T-helper 2 cell treated with Interferon-gamma antibody and Interleukin-4, amounts not matched to agents 5 μg/mL and 100 μg/mL, for 36 hours (primary cell): ENCODE measurements at regions not wholly inside any gene's neighbourhood (a gene's known extent, or its start where the extent isn't known, plus 50 kb on each side); places are given as distances from the start of the nearest gene placed in this dataset.
A peak's percentile ranks its signal among the peaks of the same experiment; 100 is the strongest.

Experiments used
- DNase-seq: peaks from one replicate; pipeline ENCODE4 v3.0.0; 2021; ENCODE audit warnings: low spot score
- H3K27ac Mint-ChIP-seq: one replicate; pipeline ENCODE4 v1.8.0; 2021; ENCODE audit warnings: mild to moderate bottlenecking, mixed read lengths
- H3K27me3 Mint-ChIP-seq: one replicate; pipeline ENCODE4 v1.8.0; 2021; ENCODE audit warnings: low read depth, mixed read lengths
- H3K36me3 Mint-ChIP-seq: one replicate; pipeline ENCODE4 v1.8.0; 2021; ENCODE audit warnings: low read depth, mixed read lengths
- H3K4me1 Mint-ChIP-seq: one replicate; pipeline ENCODE4 v1.8.0; 2021; ENCODE audit warnings: low read depth, mixed read lengths
- H3K4me3 Mint-ChIP-seq: one replicate; pipeline ENCODE4 v1.8.0; 2022; ENCODE audit warnings: mild to moderate bottlenecking, moderate library complexity, mixed read lengths
- H3K9me3 Mint-ChIP-seq: one replicate; pipeline ENCODE4 v1.8.0; 2021; ENCODE audit warnings: mixed read lengths

DNA sequence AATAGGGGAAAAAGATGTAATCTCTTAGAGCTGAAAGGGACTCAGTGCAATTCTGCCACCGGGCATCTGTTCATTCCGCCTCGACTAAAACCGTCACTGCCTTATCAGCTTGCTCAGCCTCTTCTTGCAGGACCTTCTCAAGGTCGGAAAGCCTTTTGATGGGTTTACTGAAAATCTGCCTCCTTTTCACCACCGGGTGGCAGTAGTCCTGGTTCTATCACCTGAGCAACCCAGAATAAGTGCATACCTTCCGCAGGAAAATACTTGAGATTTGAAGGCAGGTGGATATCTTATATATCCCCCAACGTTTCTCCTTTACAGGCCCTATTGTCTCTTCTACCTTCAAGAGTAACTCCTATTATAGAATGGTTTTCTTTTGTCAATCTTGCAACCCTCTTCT, 103.4 kb upstream of the PAK3 start:
- Mint-ChIP-seq H3K36me3 (no peaks in the 10 kb centered on the region), H3K9me3 (no peaks in the 10 kb centered on the region), H3K27ac (no peak overlapping the region), H3K4me1 (no peaks in the 10 kb centered on the region), H3K4me3 (no peak overlapping the region), H3K27me3 (no peaks in the 10 kb centered on the region)
- DNase-seq, result peak; percentile 3

DNA sequence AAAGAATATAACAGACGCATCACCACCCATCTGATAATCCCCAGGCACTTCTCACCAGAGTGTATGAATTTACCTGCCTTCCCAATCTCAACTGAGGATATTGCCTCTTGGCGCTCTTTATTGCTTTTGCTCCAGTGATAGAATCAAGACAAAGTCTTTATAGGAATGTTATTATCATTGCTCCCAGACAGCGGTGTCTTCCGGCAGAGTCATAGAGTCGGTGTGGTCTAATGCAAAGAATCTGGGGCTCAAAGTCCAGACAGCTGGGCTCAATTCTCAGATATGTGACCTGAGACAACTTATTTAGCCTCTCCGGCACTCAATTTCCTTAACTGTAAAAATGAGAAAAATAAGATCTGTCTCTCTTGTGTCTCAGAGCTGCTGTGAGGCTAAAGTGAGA, 106.1 kb upstream of the PAK3 start:
- no peak for DNase-seq
- H3K27ac Mint-ChIP-seq, result no peak overlapping the region
- H3K36me3 Mint-ChIP-seq, result no peaks in the 10 kb centered on the region
- H3K4me1 Mint-ChIP-seq, result no peaks in the 10 kb centered on the region
- H3K9me3 Mint-ChIP-seq, result no peaks in the 10 kb centered on the region
- no peak overlapping the region for H3K4me3 Mint-ChIP-seq
- H3K27me3 Mint-ChIP-seq, result no peaks in the 10 kb centered on the region

DNA sequence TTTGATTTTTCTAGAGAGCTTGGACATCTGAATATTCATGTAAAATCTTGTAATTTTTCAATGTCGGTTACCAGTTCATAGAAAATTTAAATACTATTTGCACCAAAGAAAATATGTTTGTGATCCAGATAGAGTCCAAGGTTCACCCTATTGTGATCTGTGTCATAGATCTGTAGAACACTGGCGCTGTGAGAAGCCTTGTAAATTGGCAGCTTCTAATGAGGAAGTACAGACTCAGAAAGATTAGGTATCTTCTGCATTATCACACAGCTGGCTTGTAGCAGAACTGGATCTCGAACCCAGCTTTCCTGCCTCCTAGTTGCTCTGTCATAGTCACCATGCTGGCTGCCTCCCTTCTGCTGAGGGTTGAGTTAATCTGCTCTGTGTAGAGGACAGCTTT, 106.5 kb upstream of the PAK3 start:
- DNase-seq, result no peak
- H3K9me3 Mint-ChIP-seq, result no peaks in the 10 kb centered on the region
- no peaks in the 10 kb centered on the region for H3K36me3 Mint-ChIP-seq
- H3K27me3 Mint-ChIP-seq, result no peaks in the 10 kb centered on the region
- H3K4me3 Mint-ChIP-seq, result no peak overlapping the region
- no peak overlapping the region for H3K27ac Mint-ChIP-seq
- H3K4me1 Mint-ChIP-seq, result no peaks in the 10 kb centered on the region

DNA sequence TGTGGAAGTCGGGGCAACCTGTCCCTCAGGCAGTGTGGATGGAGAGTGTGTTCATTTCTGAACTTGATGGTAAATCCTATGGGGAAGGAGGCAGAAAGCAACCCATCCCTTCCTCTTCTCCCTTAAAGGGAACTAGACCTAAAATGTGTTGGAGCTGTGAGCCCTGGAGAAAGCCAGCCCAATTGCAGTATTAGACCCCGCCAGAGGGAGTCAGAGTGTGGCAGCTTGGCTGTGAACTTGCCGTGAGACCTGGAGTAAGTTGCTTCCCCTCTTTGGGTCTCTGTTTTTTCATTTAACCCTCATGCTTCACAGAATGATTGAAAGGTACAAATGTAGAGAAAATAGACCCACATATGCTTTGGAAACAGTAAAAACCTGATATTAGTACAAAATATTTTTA, 108.7 kb upstream of the PAK3 start:
- no peak overlapping the region for H3K27ac Mint-ChIP-seq
- no peaks in the 10 kb centered on the region for H3K9me3 Mint-ChIP-seq
- DNase-seq, result no peak
- H3K4me3 Mint-ChIP-seq, result no peak overlapping the region
- no peaks in the 10 kb centered on the region for H3K27me3 Mint-ChIP-seq
- no peaks in the 10 kb centered on the region for H3K36me3 Mint-ChIP-seq
- H3K4me1 Mint-ChIP-seq, result no peaks in the 10 kb centered on the region

DNA sequence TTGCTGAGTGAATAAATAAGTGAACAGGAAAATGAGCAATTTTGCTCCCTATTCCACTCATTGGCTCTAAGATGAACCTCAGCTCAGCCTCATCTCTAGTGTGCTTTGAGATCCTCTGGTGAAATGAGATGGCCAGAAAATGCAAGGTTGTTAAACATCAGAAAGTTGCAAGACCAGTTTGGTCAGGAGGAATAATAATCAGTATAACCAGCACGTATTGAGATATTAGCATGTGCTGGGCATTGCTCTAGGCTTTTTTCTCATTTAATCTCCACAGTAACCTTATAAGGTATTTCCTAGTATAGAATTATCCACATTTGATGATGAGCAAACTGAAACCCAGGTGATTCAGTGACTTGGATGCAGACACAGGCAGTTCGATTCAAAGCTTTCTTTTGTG, 110.5 kb upstream of the PAK3 start:
- Mint-ChIP-seq H3K9me3 (no peaks in the 10 kb centered on the region), H3K4me1 (no peaks in the 10 kb centered on the region), H3K27me3 (no peaks in the 10 kb centered on the region), H3K4me3 (no peak overlapping the region), H3K27ac (no peak overlapping the region), H3K36me3 (no peaks in the 10 kb centered on the region)
- DNase-seq, result no peak

DNA sequence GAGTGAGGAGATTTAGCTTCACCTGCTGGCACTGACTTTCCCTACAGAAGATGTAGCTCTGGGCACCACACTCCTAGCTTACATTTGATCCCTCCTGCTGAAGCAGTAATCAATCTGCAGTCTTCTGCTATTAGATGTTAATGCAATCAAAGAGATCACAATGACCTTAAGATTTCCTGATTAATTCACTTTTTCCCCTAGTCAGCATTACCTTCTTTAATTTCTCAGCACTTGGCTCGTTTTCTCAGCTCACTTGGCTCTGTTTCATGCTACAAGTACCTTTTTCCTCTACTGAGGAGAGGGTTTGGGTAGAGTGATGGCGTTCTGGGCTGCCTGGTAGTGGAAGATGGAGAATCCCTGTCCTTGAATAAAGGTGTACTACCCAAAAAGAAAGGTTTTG, 113.0 kb upstream of the PAK3 start:
- H3K4me3 Mint-ChIP-seq, result no peak overlapping the region
- H3K27me3 Mint-ChIP-seq, result no peaks in the 10 kb centered on the region
- H3K36me3 Mint-ChIP-seq, result no peaks in the 10 kb centered on the region
- H3K4me1 Mint-ChIP-seq, result no peaks in the 10 kb centered on the region
- H3K9me3 Mint-ChIP-seq, result no peaks in the 10 kb centered on the region
- no peak overlapping the region for H3K27ac Mint-ChIP-seq
- no peak for DNase-seq

DNA sequence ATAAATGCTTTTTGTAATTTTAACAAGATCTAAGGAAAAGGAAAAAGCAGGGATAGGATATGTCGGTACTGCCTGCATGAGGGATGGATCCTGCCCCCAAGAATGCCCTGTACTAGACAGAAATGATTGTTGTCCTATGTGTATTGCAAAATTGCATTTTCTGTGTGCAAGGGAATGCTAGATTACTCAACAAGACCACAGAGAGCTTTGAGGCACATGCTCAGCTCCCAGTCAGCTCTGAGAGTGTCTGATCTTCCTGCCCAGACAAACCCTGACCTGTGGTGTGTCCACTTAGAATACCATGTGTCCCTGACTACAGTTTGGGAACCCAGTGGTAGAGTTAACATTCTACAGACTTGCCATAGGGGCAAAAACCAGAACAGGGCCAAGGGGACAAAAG, 129.2 kb upstream of the PAK3 start:
- H3K4me1 Mint-ChIP-seq, result no peaks in the 10 kb centered on the region
- no peak overlapping the region for H3K4me3 Mint-ChIP-seq
- no peaks in the 10 kb centered on the region for H3K36me3 Mint-ChIP-seq
- no peak overlapping the region for H3K27ac Mint-ChIP-seq
- no peaks in the 10 kb centered on the region for H3K9me3 Mint-ChIP-seq
- H3K27me3 Mint-ChIP-seq, result no peaks in the 10 kb centered on the region
- no peak for DNase-seq

DNA sequence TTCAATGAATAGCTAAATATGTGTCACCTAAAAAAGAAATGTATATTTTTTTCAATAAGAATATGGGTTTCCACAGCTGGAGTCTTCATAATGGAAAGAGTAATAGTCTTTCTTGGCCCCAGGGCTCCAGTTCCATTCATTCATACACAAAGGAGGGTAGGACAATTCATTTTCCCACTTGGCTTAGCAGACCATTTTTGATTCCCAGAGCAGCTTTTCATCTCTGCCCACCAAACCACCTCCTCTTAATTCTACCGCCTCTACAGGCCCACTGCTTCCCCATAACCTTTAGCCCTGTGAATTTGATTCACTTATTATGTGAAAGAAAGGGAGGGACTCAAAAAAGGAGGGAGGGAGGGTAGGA, 129.9 kb upstream of the PAK3 start:
- no peak for DNase-seq
- no peaks in the 10 kb centered on the region for H3K4me1 Mint-ChIP-seq
- H3K27ac Mint-ChIP-seq, result no peak overlapping the region
- H3K36me3 Mint-ChIP-seq, result no peaks in the 10 kb centered on the region
- no peaks in the 10 kb centered on the region for H3K9me3 Mint-ChIP-seq
- no peaks in the 10 kb centered on the region for H3K27me3 Mint-ChIP-seq
- H3K4me3 Mint-ChIP-seq, result no peak overlapping the region

DNA sequence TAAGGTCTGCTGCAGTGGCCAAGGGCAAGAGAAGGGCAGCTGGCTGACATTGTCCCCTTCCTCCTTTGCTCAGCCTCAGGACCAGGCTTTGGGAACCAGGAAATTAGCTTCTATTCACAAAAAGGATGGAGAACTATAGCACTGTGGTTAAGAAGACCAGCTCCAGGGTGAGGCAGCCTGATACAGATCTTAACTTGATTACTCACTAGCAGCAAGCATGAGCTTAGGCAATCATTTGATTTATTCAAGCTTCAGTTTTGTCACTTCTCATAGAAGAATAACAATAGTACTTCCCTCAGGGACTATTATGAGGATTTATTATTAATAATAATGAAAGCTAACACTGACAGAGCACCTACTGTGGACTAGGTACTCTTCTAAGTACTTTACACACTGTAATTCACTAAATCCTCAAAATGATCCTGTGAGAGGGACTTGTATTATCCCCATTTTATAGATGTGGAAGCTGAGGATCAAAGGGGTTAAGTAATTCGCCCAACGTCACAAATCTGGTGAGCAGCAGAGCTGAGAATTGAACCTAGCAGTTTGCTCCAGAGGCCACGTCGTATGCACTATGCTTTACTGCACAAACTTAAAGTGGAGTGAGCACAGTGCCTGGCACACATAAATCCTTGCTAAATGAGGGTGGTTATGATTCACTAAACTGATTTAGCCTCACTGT, 130.4 kb upstream of the PAK3 start:
- DNase-seq, result no peak
- Mint-ChIP-seq H3K9me3 (no peaks in the 10 kb centered on the region), H3K36me3 (no peaks in the 10 kb centered on the region), H3K4me3 (no peak overlapping the region), H3K27me3 (no peaks in the 10 kb centered on the region), H3K27ac (no peak overlapping the region), H3K4me1 (no peaks in the 10 kb centered on the region)

DNA sequence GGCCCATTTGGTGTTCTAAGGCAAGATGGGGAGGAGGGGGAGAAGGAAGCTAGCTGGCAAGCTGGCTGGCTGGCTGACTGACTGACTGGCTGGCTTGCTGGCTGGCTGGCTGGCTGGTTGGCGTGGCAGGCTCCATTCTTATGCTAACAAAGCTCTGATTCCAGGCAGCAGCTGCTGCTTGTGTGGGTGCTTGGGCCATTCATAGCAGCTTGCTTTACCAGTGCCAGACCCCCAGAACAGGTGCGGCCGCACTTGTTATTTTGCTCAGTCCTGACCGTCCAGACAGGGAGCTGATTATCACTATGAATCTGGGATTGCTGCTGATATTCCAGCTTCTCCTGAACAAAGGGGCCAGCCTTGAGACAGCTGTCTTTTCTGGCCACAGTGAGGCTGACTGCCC, 131.2 kb upstream of the PAK3 start:
- no peaks in the 10 kb centered on the region for H3K36me3 Mint-ChIP-seq
- no peaks in the 10 kb centered on the region for H3K4me1 Mint-ChIP-seq
- no peak for DNase-seq
- no peaks in the 10 kb centered on the region for H3K27me3 Mint-ChIP-seq
- H3K27ac Mint-ChIP-seq, result no peak overlapping the region
- H3K4me3 Mint-ChIP-seq, result no peak overlapping the region
- H3K9me3 Mint-ChIP-seq, result no peaks in the 10 kb centered on the region

DNA sequence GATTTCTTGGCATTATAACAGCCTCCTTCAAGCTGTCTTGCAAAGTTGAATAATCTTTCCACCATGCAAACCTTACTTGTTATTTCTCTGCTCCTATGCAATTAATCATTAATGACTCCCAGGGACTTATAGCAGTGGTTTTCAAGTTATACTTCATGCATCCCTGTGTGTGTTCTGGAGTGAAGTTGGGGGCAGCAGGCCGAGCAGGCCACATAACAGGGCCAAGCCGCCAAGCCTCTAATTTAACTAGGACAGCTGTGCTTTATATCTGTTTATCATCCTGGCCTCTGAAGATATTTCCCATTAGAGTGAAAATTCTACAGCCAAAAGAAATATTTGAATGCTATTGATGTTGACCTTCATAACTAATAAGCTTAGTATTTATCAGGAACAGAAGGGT, 133.5 kb upstream of the PAK3 start:
- H3K27me3 Mint-ChIP-seq, result no peaks in the 10 kb centered on the region
- H3K36me3 Mint-ChIP-seq, result no peaks in the 10 kb centered on the region
- no peaks in the 10 kb centered on the region for H3K4me1 Mint-ChIP-seq
- no peaks in the 10 kb centered on the region for H3K9me3 Mint-ChIP-seq
- H3K27ac Mint-ChIP-seq, result no peak overlapping the region
- no peak for DNase-seq
- no peak overlapping the region for H3K4me3 Mint-ChIP-seq

DNA sequence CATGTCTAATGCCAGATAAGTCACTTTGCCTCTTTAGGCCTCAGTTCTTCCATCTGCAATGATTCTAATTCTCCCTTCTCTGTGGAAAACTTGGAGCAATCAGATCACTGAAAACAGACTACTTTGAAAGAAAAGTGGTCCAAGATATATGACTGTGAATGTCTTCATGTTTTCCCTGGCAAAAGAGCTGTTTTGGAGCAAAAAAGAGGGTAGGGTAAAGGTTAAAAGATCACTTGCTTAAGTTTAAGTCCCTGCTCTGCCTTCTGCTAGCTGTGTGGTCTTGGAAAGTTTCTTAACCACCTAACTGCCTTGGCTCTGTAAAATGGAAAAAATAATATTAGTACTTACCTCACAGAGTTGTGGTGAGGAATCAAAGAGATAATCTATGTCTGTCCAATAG, 140.3 kb upstream of the PAK3 start:
- Mint-ChIP-seq H3K4me3 (no peak overlapping the region), H3K4me1 (no peaks in the 10 kb centered on the region), H3K36me3 (no peaks in the 10 kb centered on the region), H3K9me3 (no peaks in the 10 kb centered on the region), H3K27ac (no peak overlapping the region), H3K27me3 (no peaks in the 10 kb centered on the region)
- no peak for DNase-seq

DNA sequence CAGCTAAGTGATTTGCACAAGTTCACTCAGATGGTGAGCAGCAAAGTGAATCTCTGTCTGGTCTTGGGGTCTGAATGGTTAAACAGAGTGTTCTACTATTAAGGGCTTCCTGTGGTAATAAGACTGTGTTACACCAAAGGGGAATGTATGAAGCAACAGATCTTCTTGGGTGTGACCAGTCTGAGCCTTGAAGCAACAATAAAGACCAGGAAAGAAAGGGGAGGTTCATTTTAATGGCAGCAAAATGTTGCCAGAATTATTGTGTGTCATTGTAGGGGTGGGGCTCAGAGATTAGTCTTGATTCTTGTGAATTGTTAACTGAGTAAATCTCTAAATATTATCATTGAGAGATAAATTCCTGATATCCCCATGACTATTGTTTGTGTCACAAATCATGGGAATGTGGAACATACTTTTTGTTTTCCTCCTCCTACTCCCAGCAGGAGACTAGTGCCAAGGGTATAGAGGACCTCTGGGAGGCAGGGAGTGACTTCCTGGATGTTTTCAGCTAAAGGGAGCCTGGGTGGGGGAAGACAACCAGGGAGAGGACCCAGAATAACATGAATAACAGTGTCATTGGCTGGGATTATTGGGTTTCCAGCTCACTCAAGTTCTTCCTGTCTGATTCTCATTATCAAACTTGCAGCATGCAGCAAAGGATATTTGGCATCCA, 141.4 kb upstream of the PAK3 start:
- no peak for DNase-seq
- no peaks in the 10 kb centered on the region for H3K36me3 Mint-ChIP-seq
- H3K27ac Mint-ChIP-seq, result no peak overlapping the region
- H3K9me3 Mint-ChIP-seq, result no peaks in the 10 kb centered on the region
- H3K27me3 Mint-ChIP-seq, result no peaks in the 10 kb centered on the region
- H3K4me1 Mint-ChIP-seq, result no peaks in the 10 kb centered on the region
- H3K4me3 Mint-ChIP-seq, result no peak overlapping the region

DNA sequence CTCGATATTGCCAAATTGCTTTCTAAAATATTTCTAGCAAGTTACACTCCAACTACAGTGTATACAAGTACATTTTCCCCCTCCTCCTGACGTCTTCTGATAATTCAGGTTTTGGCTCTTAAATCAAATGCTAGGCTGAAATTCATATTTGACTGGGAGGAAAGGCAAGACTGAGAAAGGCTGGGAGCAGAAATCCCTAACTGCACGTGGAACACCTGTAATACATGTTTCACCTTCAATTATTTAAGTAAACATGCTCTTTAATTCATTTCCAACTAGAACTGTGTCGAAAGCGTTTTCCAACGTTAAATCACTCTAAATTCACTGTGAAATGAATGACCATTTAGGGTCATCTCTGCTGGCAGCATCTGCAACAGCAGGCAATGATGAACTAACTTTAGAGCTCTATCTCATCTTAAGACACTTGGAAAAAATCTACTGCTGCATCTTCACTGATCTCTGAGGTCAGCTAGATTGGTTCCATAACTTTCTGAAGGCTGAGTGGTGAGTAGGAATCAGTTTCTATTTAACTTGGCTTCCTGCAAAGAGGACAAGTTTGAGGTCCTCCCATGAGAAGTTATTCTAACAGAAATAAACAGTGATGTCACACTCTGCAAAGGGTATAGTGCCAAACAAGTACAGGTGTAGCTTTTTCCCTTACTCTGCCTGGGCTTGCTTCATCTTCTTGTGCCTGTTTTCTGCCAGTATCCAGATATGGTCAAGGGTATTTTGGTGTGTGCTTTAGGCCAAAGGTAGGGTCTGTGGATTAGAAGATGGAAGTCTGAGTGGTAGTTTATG, 144.3 kb upstream of the PAK3 start:
- no peak overlapping the region for H3K4me3 Mint-ChIP-seq

More for the DNA sequence above, 144.3 kb upstream of the PAK3 start:
- H3K36me3 Mint-ChIP-seq, result no peaks in the 10 kb centered on the region
- H3K4me1 Mint-ChIP-seq, result no peaks in the 10 kb centered on the region
- H3K9me3 Mint-ChIP-seq, result no peaks in the 10 kb centered on the region
- no peaks in the 10 kb centered on the region for H3K27me3 Mint-ChIP-seq
- H3K27ac Mint-ChIP-seq, result no peak overlapping the region
- no peak for DNase-seq
